Vagina (tissue), 2 donors: ENCODE measurements at regions not wholly inside any gene's neighbourhood (a gene's known extent, or its start where the extent isn't known, plus 50 kb on each side); places are given as distances from the start of the nearest gene placed in this dataset.

Source experiments
- POLR2A ChIP-seq, 2 donors: fragments of 450-650 bp; IDR thresholded peaks; one replicate each; pipeline ENCODE4 v1.6.1; 2017; ENCODE audit warnings: antibody characterized with exemption in 2 of 2, mild to moderate bottlenecking in 2 of 2, moderate library complexity in 2 of 2
- POLR2AphosphoS5 ChIP-seq, 2 donors: sonication (generic); formaldehyde crosslinking; IDR thresholded peaks; one replicate each; pipeline ENCODE4 v1.9.0; 2017; ENCODE audit warnings: antibody characterized with exemption in 2 of 2, mild to moderate bottlenecking in 2 of 2, low read depth in 1 of 2; ENCODE audit not compliant: insufficient read depth in 1 of 2
- TF ChIP-seq, protein P1 (sequence below), 3 experiments: fragments of 450-650 bp in 2 of 3; fragments of 200-600 bp in 1 of 3; sonication (generic) in 1 of 3; IDR thresholded peaks; one replicate each; pipeline ENCODE4 v1.5.1; 2017 to 2019; ENCODE audit warnings: antibody characterized with exemption in 3 of 3, mild to moderate bottlenecking in 2 of 3, moderate library complexity in 2 of 3

DNA sequence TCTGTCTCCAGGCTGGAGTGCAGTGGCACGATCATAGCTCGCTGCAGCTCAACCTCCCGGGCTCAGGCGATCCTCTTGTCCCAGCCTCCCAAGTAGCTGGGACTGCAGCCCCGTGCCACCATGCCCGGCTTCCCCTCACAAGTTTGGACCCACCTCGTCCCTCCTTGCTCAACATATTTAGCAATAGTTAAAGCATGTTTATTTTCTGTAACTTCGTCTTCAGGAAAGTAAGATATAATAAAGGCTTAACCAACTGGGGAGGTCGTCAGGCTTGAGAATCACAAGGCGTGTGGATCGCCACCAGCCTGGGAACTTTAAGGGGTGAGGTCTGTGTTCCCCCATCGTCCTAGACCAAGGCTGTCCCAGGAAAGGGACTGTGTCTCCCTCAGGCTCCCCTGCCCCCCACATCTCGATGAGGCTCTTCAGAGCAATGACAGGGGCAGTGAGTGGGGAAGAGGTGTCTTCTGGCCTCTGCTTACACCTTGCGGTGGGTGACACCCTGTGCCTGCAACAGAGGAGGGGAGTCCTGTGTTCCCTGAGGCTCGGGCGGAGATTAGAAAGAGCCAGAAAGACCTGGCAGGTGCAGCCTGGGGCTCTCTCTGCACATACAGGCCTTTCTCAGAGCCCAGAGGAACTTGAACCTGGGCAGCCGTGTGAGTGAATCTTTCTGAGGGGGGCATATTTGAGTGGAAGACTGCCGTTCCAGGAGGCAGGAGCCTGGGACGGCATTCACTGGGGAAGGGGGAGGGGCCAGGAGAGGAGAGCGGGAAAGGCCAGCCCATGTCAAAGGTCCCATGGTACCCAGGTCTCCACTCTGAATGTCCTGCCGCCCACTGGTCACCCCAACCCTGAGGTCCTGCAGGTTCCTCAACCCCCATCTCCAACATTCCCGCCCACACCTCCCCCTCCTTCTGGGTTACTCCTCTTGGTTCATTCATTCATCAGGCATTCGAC lies 152.3 kb downstream of the SMAD6 start:
- TF ChIP-seq, protein P1, sequence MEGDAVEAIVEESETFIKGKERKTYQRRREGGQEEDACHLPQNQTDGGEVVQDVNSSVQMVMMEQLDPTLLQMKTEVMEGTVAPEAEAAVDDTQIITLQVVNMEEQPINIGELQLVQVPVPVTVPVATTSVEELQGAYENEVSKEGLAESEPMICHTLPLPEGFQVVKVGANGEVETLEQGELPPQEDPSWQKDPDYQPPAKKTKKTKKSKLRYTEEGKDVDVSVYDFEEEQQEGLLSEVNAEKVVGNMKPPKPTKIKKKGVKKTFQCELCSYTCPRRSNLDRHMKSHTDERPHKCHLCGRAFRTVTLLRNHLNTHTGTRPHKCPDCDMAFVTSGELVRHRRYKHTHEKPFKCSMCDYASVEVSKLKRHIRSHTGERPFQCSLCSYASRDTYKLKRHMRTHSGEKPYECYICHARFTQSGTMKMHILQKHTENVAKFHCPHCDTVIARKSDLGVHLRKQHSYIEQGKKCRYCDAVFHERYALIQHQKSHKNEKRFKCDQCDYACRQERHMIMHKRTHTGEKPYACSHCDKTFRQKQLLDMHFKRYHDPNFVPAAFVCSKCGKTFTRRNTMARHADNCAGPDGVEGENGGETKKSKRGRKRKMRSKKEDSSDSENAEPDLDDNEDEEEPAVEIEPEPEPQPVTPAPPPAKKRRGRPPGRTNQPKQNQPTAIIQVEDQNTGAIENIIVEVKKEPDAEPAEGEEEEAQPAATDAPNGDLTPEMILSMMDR (IDR thresholded peaks at IDR 0.05): no peak
- no peak for TF ChIP-seq POLR2A (IDR thresholded peaks at IDR 0.05)
- no peak for TF ChIP-seq POLR2AphosphoS5 (IDR thresholded peaks at IDR 0.05; ENCODE audit: insufficient read depth in 1 of 2, low read depth in 1 of 2)
